Stomach (tissue), 4 donors: ENCODE measurements at regions not wholly inside any gene's neighbourhood (a gene's known extent, or its start where the extent isn't known, plus 50 kb on each side); places are given as distances from the start of the nearest gene placed in this dataset.

Source experiments
- POLR2A ChIP-seq, 4 donors: fragments of 450-650 bp; IDR thresholded peaks; one replicate each; pipeline ENCODE4 v1.6.1; 2016; ENCODE audit warnings: antibody characterized with exemption in 4 of 4, control low read depth in 2 of 4, mild to moderate bottlenecking in 1 of 4, moderate library complexity in 1 of 4
- TF ChIP-seq, protein P1 (sequence below), 7 experiments: fragments of 450-650 bp in 4 of 7; fragments of 200-600 bp in 3 of 7; sonication (generic) in 3 of 7; IDR thresholded peaks; one replicate each; pipeline ENCODE4 v1.5.1; 2016 to 2019; ENCODE audit warnings: antibody characterized with exemption in 7 of 7, control low read depth in 2 of 7, mild to moderate bottlenecking in 1 of 7

DNA sequence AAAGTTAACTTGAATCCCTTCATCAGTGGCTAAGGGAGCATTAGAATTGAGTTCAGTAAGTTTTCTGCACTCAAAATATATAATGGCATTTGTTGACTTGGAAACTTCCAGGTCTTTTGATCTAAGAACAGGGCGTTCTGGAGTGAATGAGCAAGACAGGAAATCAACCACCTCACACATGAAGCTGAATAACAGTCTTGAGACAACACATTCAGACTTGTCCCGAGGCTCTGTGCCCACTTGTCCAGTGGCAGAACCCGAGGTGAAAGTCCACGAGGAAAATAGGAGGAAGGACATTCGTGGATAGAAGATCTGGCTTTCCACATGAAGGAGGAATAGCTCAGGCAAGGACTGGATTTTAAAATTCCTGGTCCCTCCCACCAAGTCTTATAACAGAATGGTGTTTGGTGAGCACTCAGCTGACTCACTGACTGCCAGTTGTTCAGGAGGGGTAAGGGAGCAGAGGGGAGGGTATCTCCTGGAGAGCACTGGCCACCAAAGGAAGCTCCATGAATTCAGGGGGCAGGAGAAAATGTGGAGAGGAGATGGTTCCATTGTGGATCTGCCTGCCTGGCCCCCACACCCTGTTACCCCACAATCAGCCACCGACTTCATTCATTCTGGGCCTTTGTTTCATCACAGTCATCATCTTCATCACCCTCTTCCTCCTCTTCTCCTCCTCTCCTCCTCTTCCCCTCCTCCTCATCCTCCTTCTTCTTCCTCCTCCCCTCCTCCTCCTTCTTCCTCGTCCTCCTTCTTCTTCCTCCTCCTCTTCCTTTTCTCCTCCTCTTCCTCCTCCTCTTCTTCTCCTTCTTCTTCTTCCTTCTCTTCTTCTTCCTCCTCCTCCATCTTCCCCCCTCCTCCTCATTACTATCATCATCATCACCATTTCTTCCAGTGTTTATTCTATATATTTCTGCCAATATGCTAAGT, 620.1 kb downstream of the MED13L start:
- no peak for TF ChIP-seq POLR2A (IDR thresholded peaks at IDR 0.05)
- TF ChIP-seq, protein P1, sequence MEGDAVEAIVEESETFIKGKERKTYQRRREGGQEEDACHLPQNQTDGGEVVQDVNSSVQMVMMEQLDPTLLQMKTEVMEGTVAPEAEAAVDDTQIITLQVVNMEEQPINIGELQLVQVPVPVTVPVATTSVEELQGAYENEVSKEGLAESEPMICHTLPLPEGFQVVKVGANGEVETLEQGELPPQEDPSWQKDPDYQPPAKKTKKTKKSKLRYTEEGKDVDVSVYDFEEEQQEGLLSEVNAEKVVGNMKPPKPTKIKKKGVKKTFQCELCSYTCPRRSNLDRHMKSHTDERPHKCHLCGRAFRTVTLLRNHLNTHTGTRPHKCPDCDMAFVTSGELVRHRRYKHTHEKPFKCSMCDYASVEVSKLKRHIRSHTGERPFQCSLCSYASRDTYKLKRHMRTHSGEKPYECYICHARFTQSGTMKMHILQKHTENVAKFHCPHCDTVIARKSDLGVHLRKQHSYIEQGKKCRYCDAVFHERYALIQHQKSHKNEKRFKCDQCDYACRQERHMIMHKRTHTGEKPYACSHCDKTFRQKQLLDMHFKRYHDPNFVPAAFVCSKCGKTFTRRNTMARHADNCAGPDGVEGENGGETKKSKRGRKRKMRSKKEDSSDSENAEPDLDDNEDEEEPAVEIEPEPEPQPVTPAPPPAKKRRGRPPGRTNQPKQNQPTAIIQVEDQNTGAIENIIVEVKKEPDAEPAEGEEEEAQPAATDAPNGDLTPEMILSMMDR (IDR thresholded peaks at IDR 0.05), result no peak
